ENCODE measurements at regions not wholly inside any gene's neighbourhood (a gene's known extent, or its start where the extent isn't known, plus 50 kb on each side); places are given as distances from the start of the nearest gene placed in this dataset.

GRCh38 chr5:161602736-161603135 is 56.2 kb upstream of the GABRB2 start:
- TF ChIP-seq CTCF (IDR thresholded peaks at IDR 0.05) (no peak), NR1H2 (CRISPR knock-in tag; IDR thresholded peaks at IDR 0.05) (no peak), CREB1 (CRISPR knock-in tag; IDR thresholded peaks at IDR 0.05) (no peak), AFF4 (CRISPR knock-in tag; IDR thresholded peaks at IDR 0.05; ENCODE audit: borderline replicate concordance) (no peak), NFATC4 (CRISPR knock-in tag; IDR thresholded peaks at IDR 0.05) (no peak), USF1 (CRISPR knock-in tag; IDR thresholded peaks at IDR 0.05) (no peak), ATF3 (CRISPR knock-in tag; conservative IDR thresholded peaks at IDR 0.05) (no peak), ZNF263 (CRISPR knock-in tag; IDR thresholded peaks at IDR 0.05; ENCODE audit: low read depth) (no peak), TEAD1 (CRISPR knock-in tag; IDR thresholded peaks at IDR 0.05) (no peak), ATF2 (CRISPR knock-in tag; IDR thresholded peaks at IDR 0.05; ENCODE audit: borderline replicate concordance, low read depth) (no peak)
